Uterus (tissue), 3 donors: ENCODE measurements at regions not wholly inside any gene's neighbourhood (a gene's known extent, or its start where the extent isn't known, plus 50 kb on each side); places are given as distances from the start of the nearest gene placed in this dataset.

Experiments
- DNase-seq, 2 donors: peaks; one replicate each; pipeline ENCODE4 v3.0.0-alpha.2; 2019 to 2020
- H3K27ac ChIP-seq, 2 donors: fragments of 200-600 bp; sonication (generic); 1 replicate in 1 of 2; 2 replicates in 1 of 2; pipeline ENCODE4 v1.5.1; 2016 to 2018
- H3K27me3 ChIP-seq, 2 donors: fragments of 200-600 bp; sonication (generic); one replicate each; pipeline ENCODE4 v1.5.1; 2018 to 2019; ENCODE audit warnings: control low read depth in 1 of 2
- H3K36me3 ChIP-seq, 2 donors: fragments of 200-600 bp; sonication (generic); one replicate each; pipeline ENCODE4 v1.5.1; 2019; ENCODE audit warnings: control low read depth in 1 of 2
- H3K4me1 ChIP-seq, 2 donors: fragments of 200-600 bp; sonication (generic); one replicate each; pipeline ENCODE4 v1.5.1; 2018 to 2019; ENCODE audit warnings: control low read depth in 1 of 2
- H3K4me3 ChIP-seq, 2 donors: fragments of 200-600 bp; sonication (generic); 1 replicate in 1 of 2; 2 replicates in 1 of 2; pipeline ENCODE4 v1.5.1; 2018 to 2019; ENCODE audit warnings: mild to moderate bottlenecking in 1 of 2
- H3K9me3 ChIP-seq, 2 donors: fragments of 200-600 bp; sonication (generic); one replicate each; pipeline ENCODE4 v1.5.1; 2019; ENCODE audit warnings: control low read depth in 1 of 2
- POLR2A ChIP-seq, 2 donors: fragments of 450-650 bp; IDR thresholded peaks; one replicate each; pipeline ENCODE4 v1.6.1; 2016; ENCODE audit warnings: antibody characterized with exemption in 2 of 2, mild to moderate bottlenecking in 1 of 2, moderate library complexity in 1 of 2
- intact Hi-C: fragments of 100-400 bp; cut with DNase I; formaldehyde crosslinking; loops from one replicate; pipeline ENCODE4 v1.15.1; 2023; ENCODE audit warnings: low total_unique reads
- TF ChIP-seq, protein P1 (sequence below), 4 experiments: fragments of 200-600 bp in 2 of 4; fragments of 450-650 bp in 2 of 4; sonication (generic) in 2 of 4; IDR thresholded peaks; one replicate each; pipeline ENCODE4 v1.5.1; 2016 to 2019; ENCODE audit warnings: antibody characterized with exemption in 4 of 4, mild to moderate bottlenecking in 2 of 4, moderate library complexity in 1 of 4
- donor health status: DM: yes; HTN: yes; CAD: no.

- H3K4me3 ChIP-seq = no peak overlapping the region
- H3K4me1 ChIP-seq = no peaks in the 10 kb centered on the region
- TF ChIP-seq, protein P1, sequence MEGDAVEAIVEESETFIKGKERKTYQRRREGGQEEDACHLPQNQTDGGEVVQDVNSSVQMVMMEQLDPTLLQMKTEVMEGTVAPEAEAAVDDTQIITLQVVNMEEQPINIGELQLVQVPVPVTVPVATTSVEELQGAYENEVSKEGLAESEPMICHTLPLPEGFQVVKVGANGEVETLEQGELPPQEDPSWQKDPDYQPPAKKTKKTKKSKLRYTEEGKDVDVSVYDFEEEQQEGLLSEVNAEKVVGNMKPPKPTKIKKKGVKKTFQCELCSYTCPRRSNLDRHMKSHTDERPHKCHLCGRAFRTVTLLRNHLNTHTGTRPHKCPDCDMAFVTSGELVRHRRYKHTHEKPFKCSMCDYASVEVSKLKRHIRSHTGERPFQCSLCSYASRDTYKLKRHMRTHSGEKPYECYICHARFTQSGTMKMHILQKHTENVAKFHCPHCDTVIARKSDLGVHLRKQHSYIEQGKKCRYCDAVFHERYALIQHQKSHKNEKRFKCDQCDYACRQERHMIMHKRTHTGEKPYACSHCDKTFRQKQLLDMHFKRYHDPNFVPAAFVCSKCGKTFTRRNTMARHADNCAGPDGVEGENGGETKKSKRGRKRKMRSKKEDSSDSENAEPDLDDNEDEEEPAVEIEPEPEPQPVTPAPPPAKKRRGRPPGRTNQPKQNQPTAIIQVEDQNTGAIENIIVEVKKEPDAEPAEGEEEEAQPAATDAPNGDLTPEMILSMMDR (IDR thresholded peaks at IDR 0.05) = no peak
- no peak for TF ChIP-seq POLR2A (IDR thresholded peaks at IDR 0.05)
- H3K36me3 ChIP-seq = no peaks in the 10 kb centered on the region
- no peaks in the 10 kb centered on the region for H3K9me3 ChIP-seq
- intact Hi-C loops = no loop called here
- no peaks in the 10 kb centered on the region for H3K27me3 ChIP-seq
- no peak overlapping the region for H3K27ac ChIP-seq
- no peak for DNase-seq
These were observed 150.5 kb downstream of the ZNF330 start for GRCh38 chr4:141371206-141371605.

DNA sequence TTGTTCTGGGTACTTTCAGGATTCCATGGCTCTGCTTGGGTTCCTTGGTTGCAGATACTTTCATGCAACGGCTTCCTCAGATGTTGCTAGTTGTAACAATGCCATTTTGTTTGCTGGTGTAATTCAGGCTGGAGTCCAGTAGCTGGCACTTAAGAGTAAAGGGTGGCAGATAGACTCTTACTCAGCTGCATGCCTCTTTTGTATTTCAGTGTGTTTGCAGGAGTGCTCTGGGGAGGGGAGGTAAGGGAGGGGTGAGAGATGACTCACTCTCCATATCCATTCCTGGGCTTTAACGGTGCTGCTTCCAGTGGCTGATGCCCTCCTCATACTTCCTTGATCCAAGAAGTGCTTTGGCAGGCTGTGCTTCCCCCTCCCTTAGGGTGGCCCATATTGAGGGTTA is 155.2 kb downstream of the ZNF330 start:
- H3K36me3 ChIP-seq = no peaks in the 10 kb centered on the region
- H3K9me3 ChIP-seq = no peaks in the 10 kb centered on the region
- no peaks in the 10 kb centered on the region for H3K4me1 ChIP-seq
- no peak overlapping the region for H3K27ac ChIP-seq
- H3K4me3 ChIP-seq = no peak overlapping the region
- intact Hi-C loops = no loop called here
- H3K27me3 ChIP-seq = no peaks in the 10 kb centered on the region
- DNase-seq = no peak
- TF ChIP-seq, protein P1 (IDR thresholded peaks at IDR 0.05) = no peak
- no peak for TF ChIP-seq POLR2A (IDR thresholded peaks at IDR 0.05)

DNA sequence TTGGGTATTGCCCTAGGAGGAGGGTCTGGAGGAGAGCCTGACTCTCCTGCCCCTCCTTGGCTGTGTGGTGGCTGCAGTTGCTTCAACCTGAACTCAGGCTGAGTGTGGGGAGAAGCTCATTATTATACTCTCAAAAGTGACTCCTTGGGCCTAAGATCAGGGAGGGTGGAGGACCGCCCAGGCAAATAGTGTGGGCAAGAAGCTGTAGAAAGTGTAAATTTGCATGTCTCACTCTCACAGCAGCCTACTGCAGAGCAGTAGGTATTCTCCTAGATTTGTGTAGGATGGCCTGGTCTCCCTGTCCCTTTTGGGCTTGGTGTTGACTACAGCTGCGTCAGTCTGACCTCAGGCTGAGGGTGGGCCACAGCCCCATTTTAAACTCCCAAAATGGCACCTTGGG is 156.1 kb downstream of the ZNF330 start:
- no peak overlapping the region for H3K27ac ChIP-seq
- intact Hi-C loops = no loop called here
- TF ChIP-seq POLR2A (IDR thresholded peaks at IDR 0.05) = no peak
- no peaks in the 10 kb centered on the region for H3K36me3 ChIP-seq
- no peak for DNase-seq
- H3K27me3 ChIP-seq = no peaks in the 10 kb centered on the region
- no peaks in the 10 kb centered on the region for H3K4me1 ChIP-seq
- no peaks in the 10 kb centered on the region for H3K9me3 ChIP-seq
- H3K4me3 ChIP-seq = no peak overlapping the region

DNA sequence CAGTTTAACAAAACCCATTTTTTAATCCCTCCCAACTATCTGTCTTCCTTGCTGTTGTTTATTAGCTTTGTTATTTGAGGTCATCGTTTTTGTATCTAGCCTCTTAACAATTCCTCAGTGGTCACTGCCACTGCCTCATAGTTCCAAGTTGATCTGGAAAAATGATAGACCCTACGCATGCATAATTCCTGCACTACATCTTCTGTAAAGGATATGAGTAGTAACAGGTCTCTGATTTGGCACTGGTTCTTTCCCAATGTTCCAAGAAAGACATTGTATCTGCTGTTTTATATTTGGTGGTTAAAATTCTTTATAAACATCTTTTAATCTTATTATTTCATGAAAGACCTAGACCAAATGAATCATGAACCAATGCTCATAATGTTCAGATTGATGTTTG is 166.6 kb downstream of the ZNF330 start:
- H3K9me3 ChIP-seq = no peaks in the 10 kb centered on the region
- DNase-seq = no peak
- no peak overlapping the region for H3K4me3 ChIP-seq
- intact Hi-C loops = no loop called here
- H3K27ac ChIP-seq = no peak overlapping the region
- H3K27me3 ChIP-seq = no peaks in the 10 kb centered on the region
- TF ChIP-seq POLR2A (IDR thresholded peaks at IDR 0.05) = no peak
- TF ChIP-seq, protein P1 (IDR thresholded peaks at IDR 0.05) = no peak
- no peaks in the 10 kb centered on the region for H3K4me1 ChIP-seq
- H3K36me3 ChIP-seq = no peaks in the 10 kb centered on the region

DNA sequence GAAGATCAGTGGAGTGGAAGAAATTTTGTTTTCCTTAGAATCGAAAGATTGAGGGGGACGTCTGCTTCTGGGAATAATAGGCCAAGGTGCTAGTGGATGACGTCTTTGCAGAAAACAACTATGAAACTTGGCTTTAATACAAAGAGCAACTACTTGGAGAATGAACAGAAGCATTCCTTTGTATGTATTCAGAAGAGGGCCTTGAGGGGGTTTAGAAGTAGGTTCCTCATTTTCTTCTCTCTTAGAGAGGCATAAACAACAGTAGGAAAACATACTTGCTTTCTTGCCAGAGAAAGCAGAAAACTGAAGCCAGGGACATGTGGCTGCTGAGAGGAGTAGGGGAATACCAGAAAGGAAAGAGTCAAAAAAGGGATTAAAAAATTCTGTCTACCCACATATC is 167.8 kb downstream of the ZNF330 start:
- no peak for DNase-seq
- Histone ChIP-seq H3K27me3 (no peaks in the 10 kb centered on the region), H3K27ac (peak overlapping the region in 1 of 2 donors; percentile 27), H3K36me3 (no peaks in the 10 kb centered on the region), H3K9me3 (no peaks in the 10 kb centered on the region), H3K4me3 (no peak overlapping the region), H3K4me1 (no peaks in the 10 kb centered on the region)
- intact Hi-C loops = no loop called here
- TF ChIP-seq POLR2A (IDR thresholded peaks at IDR 0.05) = no peak
- TF ChIP-seq, protein P1 (IDR thresholded peaks at IDR 0.05) = no peak

DNA sequence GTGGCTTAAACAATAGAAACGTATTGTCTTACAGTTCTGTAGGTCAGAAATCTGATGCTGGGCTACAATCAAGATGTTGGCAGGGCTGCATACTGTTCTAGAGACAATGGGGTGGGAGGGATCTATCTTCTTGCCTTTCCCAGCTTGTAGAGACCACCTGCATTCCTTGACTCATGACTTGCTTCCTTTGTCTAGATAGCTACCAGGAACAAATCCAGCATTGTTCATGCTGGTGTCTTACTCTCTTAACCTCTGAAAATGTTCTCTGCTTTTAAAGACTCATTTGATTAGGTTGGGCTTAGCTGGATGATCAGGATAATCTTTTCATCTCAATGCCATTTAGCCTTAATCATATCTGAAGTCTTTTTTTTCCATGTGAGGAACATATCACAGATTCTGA is 169.0 kb downstream of the ZNF330 start:
- no peaks in the 10 kb centered on the region for H3K36me3 ChIP-seq
- TF ChIP-seq, protein P1 (IDR thresholded peaks at IDR 0.05) = no peak
- TF ChIP-seq POLR2A (IDR thresholded peaks at IDR 0.05) = no peak
- H3K9me3 ChIP-seq = no peaks in the 10 kb centered on the region
- DNase-seq = no peak
- H3K27ac ChIP-seq = no peak overlapping the region
- intact Hi-C loops = no loop called here
- no peaks in the 10 kb centered on the region for H3K4me1 ChIP-seq
- no peak overlapping the region for H3K4me3 ChIP-seq
- no peaks in the 10 kb centered on the region for H3K27me3 ChIP-seq
